WTC11 (cell line): ENCODE measurements at regions not wholly inside any gene's neighbourhood (a gene's known extent, or its start where the extent isn't known, plus 50 kb on each side); places are given as distances from the start of the nearest gene placed in this dataset.
"Not testable (repeated sequence)": the region's sequence is repeated elsewhere in the genome, so short reads cannot be mapped to it uniquely, and the experiment has no call there.

Experiments used
- ATAC-seq: fragments of 200-7000 bp; cut with Tn5 transposase; 2 replicates; pipeline ENCODE4 v1.10.0; 2021; ENCODE audit warnings: mild to moderate bottlenecking, moderate library complexity
- CTCF ChIA-PET: fragments of 300-600 bp; sonication (Branson Sonifier 250); formaldehyde crosslinking; loops from one replicate; lab custom pipeline; 2021; ENCODE audit warnings: antibody characterized with exemption; lab: Charles Lee
- POLR2A ChIA-PET: fragments of 350-600 bp; sonication (Branson Sonifier 250); formaldehyde crosslinking; loops from one replicate; lab custom pipeline; 2021; ENCODE audit warnings: antibody characterized with exemption; lab: Charles Lee
- DNase-seq: peaks from one replicate; pipeline ENCODE4 v3.0.0; 2021; ENCODE audit warnings: low spot score
- H3K27ac Mint-ChIP-seq: 2 replicates; pipeline ENCODE4 v1.8.0; 2021; ENCODE audit warnings: mixed read lengths
- H3K27me3 Mint-ChIP-seq: 2 replicates; pipeline ENCODE4 v1.8.0; 2021; ENCODE audit warnings: low read depth, mild to moderate bottlenecking, moderate library complexity, mixed read lengths
- H3K36me3 Mint-ChIP-seq: 2 replicates; pipeline ENCODE4 v1.8.0; 2021; ENCODE audit warnings: mixed read lengths
- H3K4me1 Mint-ChIP-seq: 2 replicates; pipeline ENCODE4 v1.8.0; 2022; ENCODE audit warnings: mixed read lengths
- H3K4me3 Mint-ChIP-seq: 2 replicates; pipeline ENCODE4 v1.8.0; 2021; ENCODE audit warnings: mild to moderate bottlenecking, moderate library complexity, mixed read lengths
- H3K9me3 Mint-ChIP-seq: 2 replicates; pipeline ENCODE4 v1.8.0; 2021; ENCODE audit warnings: mixed read lengths
- CBFB ChIP-seq: sonication (generic); formaldehyde crosslinking; IDR thresholded peaks from 2 replicates; pipeline ENCODE4 v1.8.1; 2022; ENCODE audit warnings: mild to moderate bottlenecking, low read depth, missing genetic modification reagents
- FOXK1 ChIP-seq: sonication (generic); formaldehyde crosslinking; IDR thresholded peaks from 2 replicates; pipeline ENCODE4 v1.8.0; 2022; ENCODE audit warnings: mild to moderate bottlenecking, moderate library complexity, missing genetic modification reagents
- FOXP1 ChIP-seq: sonication (generic); formaldehyde crosslinking; IDR thresholded peaks from 2 replicates; pipeline ENCODE4 v1.8.0; 2022; ENCODE audit warnings: missing genetic modification reagents, mild to moderate bottlenecking, moderate library complexity, borderline replicate concordance
- JUN ChIP-seq: sonication (generic); formaldehyde crosslinking; IDR thresholded peaks from 2 replicates; pipeline ENCODE4 v1.8.0; 2023; ENCODE audit warnings: mild to moderate bottlenecking, missing genetic modification reagents
- MXD4 ChIP-seq: fragments of 250-450 bp; sonication (Bioruptor Pico); IDR thresholded peaks from 2 replicates; pipeline ENCODE4 v1.8.0; 2021; ENCODE audit warnings: mild to moderate bottlenecking, moderate library complexity, borderline replicate concordance
- NFATC4 ChIP-seq: fragments of 250-450 bp; sonication (Bioruptor Pico); IDR thresholded peaks from 2 replicates; pipeline ENCODE4 v1.9.0; 2021; ENCODE audit warnings: mild to moderate bottlenecking
- OVOL2 ChIP-seq: fragments of 250-450 bp; sonication (Bioruptor Pico); IDR thresholded peaks from 2 replicates; pipeline ENCODE4 v1.9.0; 2021; ENCODE audit warnings: mild to moderate bottlenecking, borderline replicate concordance
- SMAD4 ChIP-seq: sonication (generic); formaldehyde crosslinking; IDR thresholded peaks from 2 replicates; pipeline ENCODE4 v1.8.0; 2022; ENCODE audit warnings: mild to moderate bottlenecking, missing genetic modification reagents
- TCF7 ChIP-seq: sonication (generic); formaldehyde crosslinking; IDR thresholded peaks from 2 replicates; pipeline ENCODE4 v1.8.0; 2022; ENCODE audit warnings: mild to moderate bottlenecking, low read depth, missing genetic modification reagents, moderate library complexity
- ZBTB21 ChIP-seq: sonication (generic); formaldehyde crosslinking; IDR thresholded peaks from 2 replicates; pipeline ENCODE4 v1.8.1; 2023; ENCODE audit warnings: mild to moderate bottlenecking, missing genetic modification reagents, borderline replicate concordance
- ZNF219 ChIP-seq: sonication (generic); formaldehyde crosslinking; IDR thresholded peaks from 2 replicates; pipeline ENCODE4 v1.8.0; 2023; ENCODE audit warnings: missing genetic modification reagents, mild to moderate bottlenecking, borderline replicate concordance
- ZNF317 ChIP-seq: sonication (generic); formaldehyde crosslinking; IDR thresholded peaks from 2 replicates; pipeline ENCODE4 v1.8.1; 2023; ENCODE audit warnings: low read depth, mild to moderate bottlenecking, moderate library complexity, missing genetic modification reagents, borderline replicate concordance
- ZNF671 ChIP-seq: fragments of 250-450 bp; sonication (Bioruptor Pico); IDR thresholded peaks from 2 replicates; pipeline ENCODE4 v1.8.0; 2021; ENCODE audit warnings: mild to moderate bottlenecking
- TF ChIP-seq, protein P1 (sequence below): fragments of 250-450 bp; sonication (Bioruptor Pico); IDR thresholded peaks from 2 replicates; pipeline ENCODE4 v1.9.0; 2021; ENCODE audit warnings: mild to moderate bottlenecking, borderline replicate concordance
- TF ChIP-seq, protein P2 (sequence below): sonication (generic); formaldehyde crosslinking; IDR thresholded peaks from 2 replicates; pipeline ENCODE4 v1.8.1; 2023; ENCODE audit warnings: mild to moderate bottlenecking, missing genetic modification reagents, moderate library complexity
- TF ChIP-seq, protein P3 (sequence below): sonication (generic); formaldehyde crosslinking; IDR thresholded peaks from 2 replicates; pipeline ENCODE4 v1.8.0; 2022; ENCODE audit warnings: mild to moderate bottlenecking, missing genetic modification reagents
- TF ChIP-seq, protein P4 (sequence below): fragments of 250-450 bp; sonication (Bioruptor Pico); IDR thresholded peaks from 2 replicates; pipeline ENCODE4 v2.1.2; 2022; ENCODE audit warnings: mild to moderate bottlenecking, moderate library complexity
- TF ChIP-seq, protein P5 (sequence below): sonication (generic); formaldehyde crosslinking; IDR thresholded peaks from 2 replicates; pipeline ENCODE4 v1.8.1; 2023; ENCODE audit warnings: mild to moderate bottlenecking, missing genetic modification reagents, borderline replicate concordance
- TF ChIP-seq, protein P6 (sequence below): sonication (generic); formaldehyde crosslinking; IDR thresholded peaks from 2 replicates; pipeline ENCODE4 v1.8.1; 2023; ENCODE audit warnings: mild to moderate bottlenecking, moderate library complexity, missing genetic modification reagents

DNA sequence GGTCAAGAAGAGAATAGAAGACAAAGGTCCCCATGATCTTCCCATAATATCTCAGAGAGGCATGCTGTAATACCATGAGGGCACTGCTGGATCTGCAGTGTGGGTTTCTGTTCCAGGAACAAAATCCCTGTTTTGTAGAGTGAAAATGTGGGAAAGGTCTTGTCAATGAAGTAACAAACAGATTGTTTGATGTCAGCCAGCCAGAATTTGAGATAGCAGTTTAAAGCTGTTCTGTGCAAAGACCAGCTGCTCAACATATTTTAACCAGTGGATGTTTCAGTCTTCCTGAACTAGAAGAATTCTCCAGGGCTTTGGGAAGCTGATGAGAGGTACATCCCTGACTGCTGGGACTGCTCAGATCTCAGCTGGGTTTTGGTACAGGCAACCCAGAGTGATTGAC lies 1012.5 kb downstream of the DNAJB9 start:
- TF ChIP-seq ZNF219 = no peak
- no peak for TF ChIP-seq FOXP1 (CRISPR knock-in tag)
- no peak for TF ChIP-seq MXD4 (CRISPR knock-in tag)
- no peak for TF ChIP-seq SMAD4
- TF ChIP-seq, protein P1, sequence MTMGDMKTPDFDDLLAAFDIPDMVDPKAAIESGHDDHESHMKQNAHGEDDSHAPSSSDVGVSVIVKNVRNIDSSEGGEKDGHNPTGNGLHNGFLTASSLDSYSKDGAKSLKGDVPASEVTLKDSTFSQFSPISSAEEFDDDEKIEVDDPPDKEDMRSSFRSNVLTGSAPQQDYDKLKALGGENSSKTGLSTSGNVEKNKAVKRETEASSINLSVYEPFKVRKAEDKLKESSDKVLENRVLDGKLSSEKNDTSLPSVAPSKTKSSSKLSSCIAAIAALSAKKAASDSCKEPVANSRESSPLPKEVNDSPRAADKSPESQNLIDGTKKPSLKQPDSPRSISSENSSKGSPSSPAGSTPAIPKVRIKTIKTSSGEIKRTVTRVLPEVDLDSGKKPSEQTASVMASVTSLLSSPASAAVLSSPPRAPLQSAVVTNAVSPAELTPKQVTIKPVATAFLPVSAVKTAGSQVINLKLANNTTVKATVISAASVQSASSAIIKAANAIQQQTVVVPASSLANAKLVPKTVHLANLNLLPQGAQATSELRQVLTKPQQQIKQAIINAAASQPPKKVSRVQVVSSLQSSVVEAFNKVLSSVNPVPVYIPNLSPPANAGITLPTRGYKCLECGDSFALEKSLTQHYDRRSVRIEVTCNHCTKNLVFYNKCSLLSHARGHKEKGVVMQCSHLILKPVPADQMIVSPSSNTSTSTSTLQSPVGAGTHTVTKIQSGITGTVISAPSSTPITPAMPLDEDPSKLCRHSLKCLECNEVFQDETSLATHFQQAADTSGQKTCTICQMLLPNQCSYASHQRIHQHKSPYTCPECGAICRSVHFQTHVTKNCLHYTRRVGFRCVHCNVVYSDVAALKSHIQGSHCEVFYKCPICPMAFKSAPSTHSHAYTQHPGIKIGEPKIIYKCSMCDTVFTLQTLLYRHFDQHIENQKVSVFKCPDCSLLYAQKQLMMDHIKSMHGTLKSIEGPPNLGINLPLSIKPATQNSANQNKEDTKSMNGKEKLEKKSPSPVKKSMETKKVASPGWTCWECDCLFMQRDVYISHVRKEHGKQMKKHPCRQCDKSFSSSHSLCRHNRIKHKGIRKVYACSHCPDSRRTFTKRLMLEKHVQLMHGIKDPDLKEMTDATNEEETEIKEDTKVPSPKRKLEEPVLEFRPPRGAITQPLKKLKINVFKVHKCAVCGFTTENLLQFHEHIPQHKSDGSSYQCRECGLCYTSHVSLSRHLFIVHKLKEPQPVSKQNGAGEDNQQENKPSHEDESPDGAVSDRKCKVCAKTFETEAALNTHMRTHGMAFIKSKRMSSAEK (CRISPR knock-in tag) = no peak
- TF ChIP-seq, protein P2, sequence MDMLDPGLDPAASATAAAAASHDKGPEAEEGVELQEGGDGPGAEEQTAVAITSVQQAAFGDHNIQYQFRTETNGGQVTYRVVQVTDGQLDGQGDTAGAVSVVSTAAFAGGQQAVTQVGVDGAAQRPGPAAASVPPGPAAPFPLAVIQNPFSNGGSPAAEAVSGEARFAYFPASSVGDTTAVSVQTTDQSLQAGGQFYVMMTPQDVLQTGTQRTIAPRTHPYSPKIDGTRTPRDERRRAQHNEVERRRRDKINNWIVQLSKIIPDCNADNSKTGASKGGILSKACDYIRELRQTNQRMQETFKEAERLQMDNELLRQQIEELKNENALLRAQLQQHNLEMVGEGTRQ (CRISPR knock-in tag) = no peak
- no peak for TF ChIP-seq NFATC4 (CRISPR knock-in tag)
- TF ChIP-seq CBFB (CRISPR knock-in tag) = no peak
- TF ChIP-seq TCF7 (CRISPR knock-in tag) = no peak
- peak overlapping the region; percentile 43; the same call in 1 of the 2 replicates for H3K27ac Mint-ChIP-seq
- no peaks in the 10 kb centered on the region for H3K27me3 Mint-ChIP-seq
- CTCF ChIA-PET = no interaction called here
- DNase-seq (no peak), ATAC-seq (no peak)
- H3K36me3 Mint-ChIP-seq = peaks cover 65% of the 10 kb centered on the region
- H3K4me3 Mint-ChIP-seq = no peak overlapping the region
- POLR2A ChIA-PET = no interaction called here
- peaks cover 80% of the 10 kb centered on the region for H3K4me1 Mint-ChIP-seq
- peaks cover 41% of the 10 kb centered on the region for H3K9me3 Mint-ChIP-seq

DNA sequence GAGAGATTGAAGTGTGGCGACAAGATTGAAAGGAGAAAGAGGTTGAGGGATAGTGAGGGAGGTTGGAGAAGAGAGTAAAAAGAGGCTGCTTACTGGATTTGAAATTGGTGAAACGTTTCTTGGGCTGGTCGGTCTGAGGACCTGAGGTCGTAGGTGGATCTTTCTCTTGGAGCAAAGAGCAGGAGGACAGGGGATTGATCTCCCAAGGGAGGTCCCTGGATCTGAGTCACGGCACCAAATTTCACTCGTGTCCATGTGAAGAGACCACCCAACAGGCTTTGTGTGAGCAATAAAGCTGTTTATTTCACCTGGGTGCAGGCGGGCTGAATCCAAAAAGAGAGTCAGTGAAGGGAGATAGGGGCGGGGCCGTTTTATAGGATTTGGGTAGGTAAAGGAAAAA lies 1027.3 kb downstream of the DNAJB9 start:
- DNase-seq = peak; percentile 35
- ATAC-seq, H3K4me3 Mint-ChIP-seq, H3K9me3 Mint-ChIP-seq, CTCF ChIA-PET, H3K27me3 Mint-ChIP-seq: not testable (repeated sequence)
- peaks cover 30% of the 10 kb centered on the region for H3K4me1 Mint-ChIP-seq
- H3K36me3 Mint-ChIP-seq = peaks cover 14% of the 10 kb centered on the region; the same call in 1 of the 2 replicates
- POLR2A ChIA-PET = interaction anchor here (1.2 kb wide), 1 partner anchor 9 kb away, joined by 4 read pairs; no protein-coding TSS in a partner anchor
- peak overlapping the region; percentile 96 for H3K27ac Mint-ChIP-seq

DNA sequence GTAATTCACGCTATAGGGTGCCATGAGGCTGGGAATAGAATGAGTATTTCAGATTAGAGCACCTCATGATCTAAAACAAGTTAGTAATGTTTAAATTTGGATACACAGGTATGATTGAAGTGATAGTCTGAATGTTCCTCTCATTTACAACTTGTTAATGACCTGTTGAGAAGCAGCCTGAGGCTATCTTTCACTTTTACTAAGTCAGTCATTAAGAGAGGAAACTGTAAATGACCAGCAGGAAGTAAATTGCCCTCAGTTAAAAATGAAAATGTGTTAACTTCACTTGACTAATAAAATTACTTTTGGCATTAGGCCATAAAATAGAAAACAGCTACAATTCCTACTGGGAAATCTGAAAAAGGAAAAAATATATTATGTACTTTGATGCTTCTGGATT lies 1042.0 kb downstream of the DNAJB9 start:
- Mint-ChIP-seq H3K36me3 (peaks cover 5% of the 10 kb centered on the region), H3K27me3 (no peaks in the 10 kb centered on the region), H3K27ac (no peak overlapping the region), H3K4me1 (peaks cover 28% of the 10 kb centered on the region), H3K9me3 (peaks cover 4% of the 10 kb centered on the region), H3K4me3 (no peak overlapping the region)
- no peak for DNase-seq
- ChIA-PET CTCF (no interaction called here), POLR2A (no interaction called here)
- no peak for ATAC-seq
- TF ChIP-seq, protein P3, sequence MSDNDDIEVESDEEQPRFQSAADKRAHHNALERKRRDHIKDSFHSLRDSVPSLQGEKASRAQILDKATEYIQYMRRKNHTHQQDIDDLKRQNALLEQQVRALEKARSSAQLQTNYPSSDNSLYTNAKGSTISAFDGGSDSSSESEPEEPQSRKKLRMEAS = no peak
- TF ChIP-seq ZNF671 (no peak), ZBTB21 (CRISPR knock-in tag) (no peak), ZNF317 (CRISPR knock-in tag) (no peak), OVOL2 (no peak), FOXK1 (CRISPR knock-in tag) (no peak), JUN (CRISPR knock-in tag) (no peak), ZNF219 (no peak)
- TF ChIP-seq, protein P4, sequence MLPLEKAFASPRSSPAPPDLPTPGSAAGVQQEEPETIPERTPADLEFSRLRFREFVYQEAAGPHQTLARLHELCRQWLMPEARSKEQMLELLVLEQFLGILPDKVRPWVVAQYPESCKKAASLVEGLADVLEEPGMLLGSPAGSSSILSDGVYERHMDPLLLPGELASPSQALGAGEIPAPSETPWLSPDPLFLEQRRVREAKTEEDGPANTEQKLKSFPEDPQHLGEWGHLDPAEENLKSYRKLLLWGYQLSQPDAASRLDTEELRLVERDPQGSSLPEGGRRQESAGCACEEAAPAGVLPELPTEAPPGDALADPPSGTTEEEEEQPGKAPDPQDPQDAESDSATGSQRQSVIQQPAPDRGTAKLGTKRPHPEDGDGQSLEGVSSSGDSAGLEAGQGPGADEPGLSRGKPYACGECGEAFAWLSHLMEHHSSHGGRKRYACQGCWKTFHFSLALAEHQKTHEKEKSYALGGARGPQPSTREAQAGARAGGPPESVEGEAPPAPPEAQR (CRISPR knock-in tag) = no peak
- TF ChIP-seq, protein P5, sequence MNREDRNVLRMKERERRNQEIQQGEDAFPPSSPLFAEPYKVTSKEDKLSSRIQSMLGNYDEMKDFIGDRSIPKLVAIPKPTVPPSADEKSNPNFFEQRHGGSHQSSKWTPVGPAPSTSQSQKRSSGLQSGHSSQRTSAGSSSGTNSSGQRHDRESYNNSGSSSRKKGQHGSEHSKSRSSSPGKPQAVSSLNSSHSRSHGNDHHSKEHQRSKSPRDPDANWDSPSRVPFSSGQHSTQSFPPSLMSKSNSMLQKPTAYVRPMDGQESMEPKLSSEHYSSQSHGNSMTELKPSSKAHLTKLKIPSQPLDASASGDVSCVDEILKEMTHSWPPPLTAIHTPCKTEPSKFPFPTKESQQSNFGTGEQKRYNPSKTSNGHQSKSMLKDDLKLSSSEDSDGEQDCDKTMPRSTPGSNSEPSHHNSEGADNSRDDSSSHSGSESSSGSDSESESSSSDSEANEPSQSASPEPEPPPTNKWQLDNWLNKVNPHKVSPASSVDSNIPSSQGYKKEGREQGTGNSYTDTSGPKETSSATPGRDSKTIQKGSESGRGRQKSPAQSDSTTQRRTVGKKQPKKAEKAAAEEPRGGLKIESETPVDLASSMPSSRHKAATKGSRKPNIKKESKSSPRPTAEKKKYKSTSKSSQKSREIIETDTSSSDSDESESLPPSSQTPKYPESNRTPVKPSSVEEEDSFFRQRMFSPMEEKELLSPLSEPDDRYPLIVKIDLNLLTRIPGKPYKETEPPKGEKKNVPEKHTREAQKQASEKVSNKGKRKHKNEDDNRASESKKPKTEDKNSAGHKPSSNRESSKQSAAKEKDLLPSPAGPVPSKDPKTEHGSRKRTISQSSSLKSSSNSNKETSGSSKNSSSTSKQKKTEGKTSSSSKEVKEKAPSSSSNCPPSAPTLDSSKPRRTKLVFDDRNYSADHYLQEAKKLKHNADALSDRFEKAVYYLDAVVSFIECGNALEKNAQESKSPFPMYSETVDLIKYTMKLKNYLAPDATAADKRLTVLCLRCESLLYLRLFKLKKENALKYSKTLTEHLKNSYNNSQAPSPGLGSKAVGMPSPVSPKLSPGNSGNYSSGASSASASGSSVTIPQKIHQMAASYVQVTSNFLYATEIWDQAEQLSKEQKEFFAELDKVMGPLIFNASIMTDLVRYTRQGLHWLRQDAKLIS (CRISPR knock-in tag) = no peak
- TF ChIP-seq, protein P6, sequence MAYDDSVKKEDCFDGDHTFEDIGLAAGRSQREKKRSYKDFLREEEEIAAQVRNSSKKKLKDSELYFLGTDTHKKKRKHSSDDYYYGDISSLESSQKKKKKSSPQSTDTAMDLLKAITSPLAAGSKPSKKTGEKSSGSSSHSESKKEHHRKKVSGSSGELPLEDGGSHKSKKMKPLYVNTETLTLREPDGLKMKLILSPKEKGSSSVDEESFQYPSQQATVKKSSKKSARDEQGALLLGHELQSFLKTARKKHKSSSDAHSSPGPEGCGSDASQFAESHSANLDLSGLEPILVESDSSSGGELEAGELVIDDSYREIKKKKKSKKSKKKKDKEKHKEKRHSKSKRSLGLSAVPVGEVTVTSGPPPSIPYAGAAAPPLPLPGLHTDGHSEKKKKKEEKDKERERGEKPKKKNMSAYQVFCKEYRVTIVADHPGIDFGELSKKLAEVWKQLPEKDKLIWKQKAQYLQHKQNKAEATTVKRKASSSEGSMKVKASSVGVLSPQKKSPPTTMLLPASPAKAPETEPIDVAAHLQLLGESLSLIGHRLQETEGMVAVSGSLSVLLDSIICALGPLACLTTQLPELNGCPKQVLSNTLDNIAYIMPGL = no peak
